HEK293 (cell line): ENCODE measurements at regions not wholly inside any gene's neighbourhood (a gene's known extent, or its start where the extent isn't known, plus 50 kb on each side); places are given as distances from the start of the nearest gene placed in this dataset.

Experiments used
- CTCF ChIA-PET: fragments of 350-600 bp; formaldehyde crosslinking; extraction: SDS; loops from one replicate; lab custom pipeline; 2021; ENCODE audit warnings: antibody characterized with exemption; lab: Yijun Ruan, JAX
- POLR2A ChIA-PET: fragments of 300-600 bp; formaldehyde crosslinking; extraction: SDS; loops from one replicate; lab custom pipeline; 2020; ENCODE audit warnings: antibody characterized with exemption, inconsistent platforms; lab: Yijun Ruan, JAX
- H3K27ac ChIP-seq: fragments of 200-500 bp; sonication (Bioruptor generic); 2 replicates; pipeline ENCODE4 v1.5.1; 2014; ENCODE audit warnings: low read depth, low read length, control low read depth, inconsistent platforms; ENCODE audit errors: extremely low read depth
- H3K36me3 ChIP-seq, 2 experiments: fragments of 200-500 bp in 1 of 2; sonication (Bioruptor generic) in 1 of 2; 1 replicate in 1 of 2; 2 replicates in 1 of 2; pipeline ENCODE4 v1.5.1; 2014 to 2017; ENCODE audit warnings: inconsistent platforms in 2 of 2, low read length in 2 of 2; ENCODE audit not compliant: control insufficient read depth in 2 of 2, insufficient read depth in 1 of 2
- H3K4me1 ChIP-seq: fragments of 200-500 bp; sonication (Bioruptor generic); 2 replicates; pipeline ENCODE4 v1.5.1; 2014; ENCODE audit warnings: mild to moderate bottlenecking, low read length, inconsistent platforms; ENCODE audit not compliant: control insufficient read depth, insufficient read depth
- H3K4me3 ChIP-seq: 2 replicates; pipeline ENCODE4 v1.5.1; 2011; ENCODE audit warnings: low read depth, mild to moderate bottlenecking, control low read depth, low read length, moderate library complexity
- H3K9me3 ChIP-seq: fragments of 200-500 bp; sonication (Bioruptor generic); 2 replicates; pipeline ENCODE4 v1.5.1; 2014; ENCODE audit warnings: low read depth, low read length, inconsistent platforms; ENCODE audit not compliant: control insufficient read depth, insufficient read depth
- ATF2 ChIP-seq: fragments of 450-650 bp; formaldehyde crosslinking; IDR thresholded peaks from 2 replicates; pipeline ENCODE4 v1.5.1; 2016; ENCODE audit warnings: missing biosample characterization, missing genetic modification characterization, low read depth
- EGR2 ChIP-seq: fragments of 450-650 bp; formaldehyde crosslinking; IDR thresholded peaks from 2 replicates; pipeline ENCODE4 v1.5.1; 2016; ENCODE audit warnings: low read depth, missing biosample characterization, missing genetic modification characterization
- ELK4 ChIP-seq: IDR thresholded peaks from 2 replicates; pipeline ENCODE4 v1.6.1; 2011; ENCODE audit warnings: mild to moderate bottlenecking, low read depth, low read length, borderline replicate concordance
- INSM2 ChIP-seq: fragments of 450-650 bp; formaldehyde crosslinking; IDR thresholded peaks from 2 replicates; pipeline ENCODE4 v1.5.1; 2016; ENCODE audit warnings: missing biosample characterization, missing genetic modification characterization
- MEIS1 ChIP-seq: sonication (generic); formaldehyde crosslinking; IDR thresholded peaks from 2 replicates; pipeline ENCODE4 v1.8.1; 2022; ENCODE audit warnings: missing genetic modification reagents, mild to moderate bottlenecking, borderline replicate concordance
- PRDM1 ChIP-seq: fragments of 450-650 bp; formaldehyde crosslinking; IDR thresholded peaks from 2 replicates; pipeline ENCODE4; 2016; ENCODE audit warnings: missing biosample characterization, missing genetic modification characterization
- ZNF18 ChIP-seq: fragments of 450-650 bp; formaldehyde crosslinking; IDR thresholded peaks from 2 replicates; pipeline ENCODE4 v1.5.1; 2016; ENCODE audit warnings: missing biosample characterization, missing genetic modification characterization
- ZNF311 ChIP-seq: fragments of 450-650 bp; formaldehyde crosslinking; IDR thresholded peaks from 2 replicates; pipeline ENCODE4 v1.5.1; 2017; ENCODE audit warnings: missing biosample characterization, missing genetic modification characterization, borderline replicate concordance
- ZNF37A ChIP-seq: fragments of 450-650 bp; IDR thresholded peaks from 2 replicates; pipeline ENCODE4 v1.5.1; 2018; ENCODE audit warnings: missing biosample characterization, missing genetic modification characterization
- ZNF433 ChIP-seq: fragments of 450-650 bp; formaldehyde crosslinking; IDR thresholded peaks from 2 replicates; pipeline ENCODE4 v1.5.1; 2016; ENCODE audit warnings: missing biosample characterization, missing genetic modification characterization, low read depth
- ZNF473 ChIP-seq: fragments of 450-650 bp; formaldehyde crosslinking; IDR thresholded peaks from 2 replicates; pipeline ENCODE4 v1.5.1; 2017; ENCODE audit warnings: missing biosample characterization, missing genetic modification characterization
- ZNF660 ChIP-seq: fragments of 450-650 bp; IDR thresholded peaks from 2 replicates; pipeline ENCODE4 v1.5.1; 2018; ENCODE audit warnings: missing biosample characterization, mild to moderate bottlenecking, missing genetic modification characterization
- ZNF76 ChIP-seq: fragments of 450-650 bp; formaldehyde crosslinking; IDR thresholded peaks from 2 replicates; pipeline ENCODE4; 2016; ENCODE audit warnings: low read depth, missing biosample characterization, missing genetic modification characterization, borderline replicate concordance
- ZNF768 ChIP-seq: fragments of 450-650 bp; formaldehyde crosslinking; IDR thresholded peaks from 2 replicates; pipeline ENCODE4 v1.5.1; 2018; ENCODE audit warnings: missing biosample characterization, mild to moderate bottlenecking, missing genetic modification characterization
- ZNF837 ChIP-seq: fragments of 450-650 bp; formaldehyde crosslinking; IDR thresholded peaks from 2 replicates; pipeline ENCODE4 v1.5.1; 2016; ENCODE audit warnings: missing biosample characterization, missing genetic modification characterization
- TF ChIP-seq, protein P1 (sequence below): fragments of 450-650 bp; IDR thresholded peaks from 2 replicates; pipeline ENCODE4 v1.5.1; 2018; ENCODE audit warnings: missing biosample characterization, missing genetic modification characterization
- TF ChIP-seq, protein P2 (sequence below): fragments of 450-650 bp; formaldehyde crosslinking; IDR thresholded peaks from 2 replicates; pipeline ENCODE4 v1.5.1; 2016; ENCODE audit warnings: missing biosample characterization, missing genetic modification characterization
- TF ChIP-seq, protein P3 (sequence below): fragments of 450-650 bp; formaldehyde crosslinking; IDR thresholded peaks from 2 replicates; pipeline ENCODE4 v1.5.1; 2017; ENCODE audit warnings: missing biosample characterization, missing genetic modification characterization

DNA sequence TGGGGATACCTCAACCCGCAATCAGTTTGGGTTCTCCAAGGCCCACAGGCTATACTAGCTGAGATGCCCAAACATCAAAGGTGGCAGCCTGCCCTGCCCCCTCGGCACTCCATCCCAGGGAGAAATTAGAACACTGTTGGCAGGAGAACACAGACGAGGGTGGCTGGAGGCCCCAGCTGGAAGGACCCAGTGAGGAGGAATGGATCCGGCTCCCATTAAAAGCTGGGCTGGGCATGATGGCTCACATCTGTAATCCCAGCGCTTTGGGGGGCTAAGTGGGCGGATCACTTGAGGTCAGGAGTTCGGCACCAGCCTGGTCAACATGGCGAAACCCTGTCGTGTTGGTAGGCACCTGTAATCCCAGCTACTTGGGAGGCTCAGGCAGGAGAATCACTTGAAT lies 199.9 kb upstream of the GNAI1 start:
- Histone ChIP-seq H3K9me3 (no peaks in the 10 kb centered on the region), H3K4me1 (no peaks in the 10 kb centered on the region), H3K4me3 (no peak overlapping the region), H3K27ac (no peak overlapping the region), H3K36me3 (no peaks in the 10 kb centered on the region)
- POLR2A ChIA-PET = no interaction called here
- no peak for TF ChIP-seq ATF2
- TF ChIP-seq, protein P1, sequence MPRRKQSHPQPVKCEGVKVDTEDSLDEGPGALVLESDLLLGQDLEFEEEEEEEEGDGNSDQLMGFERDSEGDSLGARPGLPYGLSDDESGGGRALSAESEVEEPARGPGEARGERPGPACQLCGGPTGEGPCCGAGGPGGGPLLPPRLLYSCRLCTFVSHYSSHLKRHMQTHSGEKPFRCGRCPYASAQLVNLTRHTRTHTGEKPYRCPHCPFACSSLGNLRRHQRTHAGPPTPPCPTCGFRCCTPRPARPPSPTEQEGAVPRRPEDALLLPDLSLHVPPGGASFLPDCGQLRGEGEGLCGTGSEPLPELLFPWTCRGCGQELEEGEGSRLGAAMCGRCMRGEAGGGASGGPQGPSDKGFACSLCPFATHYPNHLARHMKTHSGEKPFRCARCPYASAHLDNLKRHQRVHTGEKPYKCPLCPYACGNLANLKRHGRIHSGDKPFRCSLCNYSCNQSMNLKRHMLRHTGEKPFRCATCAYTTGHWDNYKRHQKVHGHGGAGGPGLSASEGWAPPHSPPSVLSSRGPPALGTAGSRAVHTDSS = no peak
- no peak for TF ChIP-seq ELK4
- no peak for TF ChIP-seq ZNF473
- no peak for TF ChIP-seq PRDM1 (tag by site-specific recombination)
- TF ChIP-seq MEIS1 (CRISPR knock-in tag) = no peak
- no peak for TF ChIP-seq EGR2
- TF ChIP-seq ZNF18 (tag by site-specific recombination) = no peak
- CTCF ChIA-PET = no interaction called here

GRCh38 chr7:79933144-79933543 lies 201.5 kb upstream of the GNAI1 start:
- no peaks in the 10 kb centered on the region for H3K4me1 ChIP-seq
- no peaks in the 10 kb centered on the region for H3K36me3 ChIP-seq
- H3K4me3 ChIP-seq = no peak overlapping the region
- TF ChIP-seq ZNF837 (tag by site-specific recombination) (no peak), ZNF37A (no peak), INSM2 (tag by site-specific recombination) (no peak), ZNF76 (no peak), ZNF768 (tag by site-specific recombination) (no peak), ZNF311 (tag by site-specific recombination) (no peak), ZNF433 (no peak), ZNF660 (tag by site-specific recombination) (no peak)
- TF ChIP-seq, protein P2, sequence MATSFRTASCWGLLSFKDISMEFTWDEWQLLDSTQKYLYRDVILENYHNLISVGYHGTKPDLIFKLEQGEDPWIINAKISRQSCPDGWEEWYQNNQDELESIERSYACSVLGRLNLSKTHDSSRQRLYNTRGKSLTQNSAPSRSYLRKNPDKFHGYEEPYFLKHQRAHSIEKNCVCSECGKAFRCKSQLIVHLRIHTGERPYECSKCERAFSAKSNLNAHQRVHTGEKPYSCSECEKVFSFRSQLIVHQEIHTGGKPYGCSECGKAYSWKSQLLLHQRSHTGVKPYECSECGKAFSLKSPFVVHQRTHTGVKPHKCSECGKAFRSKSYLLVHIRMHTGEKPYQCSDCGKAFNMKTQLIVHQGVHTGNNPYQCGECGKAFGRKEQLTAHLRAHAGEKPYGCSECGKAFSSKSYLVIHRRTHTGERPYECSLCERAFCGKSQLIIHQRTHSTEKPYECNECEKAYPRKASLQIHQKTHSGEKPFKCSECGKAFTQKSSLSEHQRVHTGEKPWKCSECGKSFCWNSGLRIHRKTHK = no peak
- TF ChIP-seq, protein P3, sequence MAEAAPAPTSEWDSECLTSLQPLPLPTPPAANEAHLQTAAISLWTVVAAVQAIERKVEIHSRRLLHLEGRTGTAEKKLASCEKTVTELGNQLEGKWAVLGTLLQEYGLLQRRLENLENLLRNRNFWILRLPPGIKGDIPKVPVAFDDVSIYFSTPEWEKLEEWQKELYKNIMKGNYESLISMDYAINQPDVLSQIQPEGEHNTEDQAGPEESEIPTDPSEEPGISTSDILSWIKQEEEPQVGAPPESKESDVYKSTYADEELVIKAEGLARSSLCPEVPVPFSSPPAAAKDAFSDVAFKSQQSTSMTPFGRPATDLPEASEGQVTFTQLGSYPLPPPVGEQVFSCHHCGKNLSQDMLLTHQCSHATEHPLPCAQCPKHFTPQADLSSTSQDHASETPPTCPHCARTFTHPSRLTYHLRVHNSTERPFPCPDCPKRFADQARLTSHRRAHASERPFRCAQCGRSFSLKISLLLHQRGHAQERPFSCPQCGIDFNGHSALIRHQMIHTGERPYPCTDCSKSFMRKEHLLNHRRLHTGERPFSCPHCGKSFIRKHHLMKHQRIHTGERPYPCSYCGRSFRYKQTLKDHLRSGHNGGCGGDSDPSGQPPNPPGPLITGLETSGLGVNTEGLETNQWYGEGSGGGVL (tag by site-specific recombination) = no peak
- TF ChIP-seq, all 188 proteins: peak for 0
- Histone ChIP-seq H3K9me3 (no peaks in the 10 kb centered on the region), H3K27ac (no peak overlapping the region)
- ChIA-PET POLR2A (no interaction called here), CTCF (no interaction called here)
